ENCODE measurements at regions not wholly inside any gene's neighbourhood (a gene's known extent, or its start where the extent isn't known, plus 50 kb on each side); places are given as distances from the start of the nearest gene placed in this dataset.

- no peak for DNase-seq (ENCODE audit: low spot score)
Measured at GRCh38 chr16:50992350-50993032, 158.6 kb downstream of the SALL1 start.

GRCh38 chr16:50991436-50991835 lies 159.6 kb downstream of the SALL1 start:
- no peak for DNase-seq (ENCODE audit: low spot score)

GRCh38 chr16:50991006-50991405 lies 160.1 kb downstream of the SALL1 start:
- no peak for DNase-seq (ENCODE audit: low spot score)

GRCh38 chr16:50989047-50989446 lies 162.0 kb downstream of the SALL1 start:
- no peak for DNase-seq (ENCODE audit: low spot score)

GRCh38 chr16:50988441-50988840 lies 162.6 kb downstream of the SALL1 start:
- DNase-seq (ENCODE audit: low spot score) = no peak

- DNase-seq (ENCODE audit: low spot score) = no peak
Measured at GRCh38 chr16:50986453-50986852, 164.6 kb downstream of the SALL1 start.

- DNase-seq (ENCODE audit: low spot score) = no peak
Measured at GRCh38 chr16:50985733-50986132, 165.3 kb downstream of the SALL1 start.

GRCh38 chr16:50984688-50985087 lies 166.4 kb downstream of the SALL1 start:
- DNase-seq (ENCODE audit: low spot score) = no peak

- no peak for DNase-seq (ENCODE audit: low spot score)
Measured at GRCh38 chr16:50982808-50983207, 168.3 kb downstream of the SALL1 start.

- no peak for DNase-seq (ENCODE audit: low spot score)
Measured at GRCh38 chr16:50981951-50982350, 169.1 kb downstream of the SALL1 start.

- DNase-seq (ENCODE audit: low spot score) = no peak
Measured at GRCh38 chr16:50980666-50981065, 170.4 kb downstream of the SALL1 start.

GRCh38 chr16:50979806-50980620 lies 171.1 kb downstream of the SALL1 start:
- DNase-seq (ENCODE audit: low spot score) = no peak

GRCh38 chr16:50977138-50977537 lies 173.9 kb downstream of the SALL1 start:
- no peak for DNase-seq (ENCODE audit: low spot score)

GRCh38 chr16:50974438-50975036 lies 176.5 kb downstream of the SALL1 start:
- DNase-seq (ENCODE audit: low spot score) = no peak

- no peak for DNase-seq (ENCODE audit: low spot score)
Measured at GRCh38 chr16:50972876-50973275, 178.2 kb downstream of the SALL1 start.

GRCh38 chr16:50970281-50970680 lies 180.8 kb downstream of the SALL1 start:
- DNase-seq (ENCODE audit: low spot score) = no peak

- DNase-seq (ENCODE audit: low spot score) = no peak
Measured at GRCh38 chr16:50967827-50968612, 183.1 kb downstream of the SALL1 start.

GRCh38 chr16:50964491-50964890 lies 186.6 kb downstream of the SALL1 start:
- no peak for DNase-seq (ENCODE audit: low spot score)

- no peak for DNase-seq (ENCODE audit: low spot score)
Measured at GRCh38 chr16:50961952-50962351, 189.1 kb downstream of the SALL1 start.

- DNase-seq (ENCODE audit: low spot score) = peak; percentile 69
Measured at GRCh38 chr16:50960517-50961202, 190.4 kb downstream of the SALL1 start.

- DNase-seq (ENCODE audit: low spot score) = no peak
Measured at GRCh38 chr16:50957056-50957455, 194.0 kb downstream of the SALL1 start.

- DNase-seq (ENCODE audit: low spot score) = no peak
Measured at GRCh38 chr16:50956637-50957036, 194.4 kb downstream of the SALL1 start.

All from iPS-NIHi11 (cell line).